ENCODE measurements at regions not wholly inside any gene's neighbourhood (a gene's known extent, or its start where the extent isn't known, plus 50 kb on each side); places are given as distances from the start of the nearest gene placed in this dataset.

GRCh38 chr12:88329833-88330232, 187.7 kb downstream of the TMTC3 start:
- no peaks in the 10 kb centered on the region for H3K36me3 ChIP-seq (ENCODE audit: control insufficient read depth in 4 of 4, insufficient read depth in 3 of 4, low read depth in 1 of 4, low read length in 3 of 4)
- H3K4me1 ChIP-seq (ENCODE audit: control insufficient read depth in 4 of 4, insufficient read depth in 4 of 4, low read length in 3 of 4): no peaks in the 10 kb centered on the region
- H3K9ac ChIP-seq (ENCODE audit: low read depth in 1 of 2, low read length in 2 of 2): no peak overlapping the region
- H3K27me3 ChIP-seq (ENCODE audit: control insufficient read depth in 4 of 4, insufficient read depth in 4 of 4, low read length in 3 of 4): peaks cover 0 to 3% (median 0%) of the 10 kb centered on the region in 4 donors
- H3K27ac ChIP-seq (ENCODE audit: low read depth in 1 of 2, low read length in 2 of 2): no peak overlapping the region
- H3K9me3 ChIP-seq (ENCODE audit: control insufficient read depth in 4 of 4, low read length in 3 of 4): no peaks in the 10 kb centered on the region
- DNase-seq (ENCODE audit: low spot score): no peak
- TF ChIP-seq TAF1 (conservative IDR thresholded peaks at IDR 0.05): no peak
- no peak overlapping the region for H3K4me3 ChIP-seq (ENCODE audit: low read depth in 1 of 3, low read length in 3 of 3)

DNA sequence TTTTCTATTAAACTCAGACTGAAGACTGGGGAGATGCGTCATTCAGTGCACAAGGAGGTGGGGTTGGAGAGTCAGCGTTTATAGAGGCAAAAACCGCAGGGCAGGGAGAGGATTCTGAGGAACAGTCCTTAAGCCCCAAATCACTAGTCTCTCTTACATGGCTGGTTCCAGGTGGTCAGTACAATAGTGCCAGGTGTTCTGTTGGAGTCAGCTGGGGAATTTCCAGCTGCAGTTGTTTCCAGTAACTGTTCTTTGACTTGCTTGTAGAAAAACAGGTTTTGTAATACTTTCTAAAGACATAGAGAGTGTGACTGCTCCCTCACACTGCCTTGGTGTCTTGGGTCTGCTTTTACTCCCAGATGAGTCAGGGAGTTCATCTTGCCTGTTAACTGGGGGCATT, 192.2 kb downstream of the TMTC3 start:
- Histone ChIP-seq H3K4me1 (ENCODE audit: control insufficient read depth in 4 of 4, insufficient read depth in 4 of 4, low read length in 3 of 4) (no peaks in the 10 kb centered on the region), H3K9me3 (ENCODE audit: control insufficient read depth in 4 of 4, low read length in 3 of 4) (no peaks in the 10 kb centered on the region), H3K27me3 (ENCODE audit: control insufficient read depth in 4 of 4, insufficient read depth in 4 of 4, low read length in 3 of 4) (peaks cover 0 to 3% (median 0%) of the 10 kb centered on the region in 4 donors), H3K4me3 (ENCODE audit: low read depth in 1 of 3, low read length in 3 of 3) (no peak overlapping the region), H3K9ac (ENCODE audit: low read depth in 1 of 2, low read length in 2 of 2) (no peak overlapping the region), H3K27ac (ENCODE audit: low read depth in 1 of 2, low read length in 2 of 2) (no peak overlapping the region), H3K36me3 (ENCODE audit: control insufficient read depth in 4 of 4, insufficient read depth in 3 of 4, low read depth in 1 of 4, low read length in 3 of 4) (no peaks in the 10 kb centered on the region)
- WGBS: 78% methylated on average over 3 of the region's 3 CpGs
- DNase-seq (ENCODE audit: low spot score): no peak
- no peak for TF ChIP-seq TAF1 (conservative IDR thresholded peaks at IDR 0.05)
- no peak for TF ChIP-seq YY1 (IDR thresholded peaks at IDR 0.05)
- TF ChIP-seq FOXA1 (IDR thresholded peaks at IDR 0.05): no peak
- no peak for TF ChIP-seq HNF4G (IDR thresholded peaks at IDR 0.05)
- TF ChIP-seq NR2F2 (IDR thresholded peaks at IDR 0.05): no peak
- TF ChIP-seq RXRA (IDR thresholded peaks at IDR 0.05): no peak
- no peak for TF ChIP-seq SP1 (IDR thresholded peaks at IDR 0.05)
- TF ChIP-seq, protein P1, sequence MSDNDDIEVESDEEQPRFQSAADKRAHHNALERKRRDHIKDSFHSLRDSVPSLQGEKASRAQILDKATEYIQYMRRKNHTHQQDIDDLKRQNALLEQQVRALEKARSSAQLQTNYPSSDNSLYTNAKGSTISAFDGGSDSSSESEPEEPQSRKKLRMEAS (IDR thresholded peaks at IDR 0.05): no peak
- no peak for TF ChIP-seq GABPA (IDR thresholded peaks at IDR 0.05 in 1 of 2, conservative IDR thresholded peaks at IDR 0.05 in 1 of 2)

DNA sequence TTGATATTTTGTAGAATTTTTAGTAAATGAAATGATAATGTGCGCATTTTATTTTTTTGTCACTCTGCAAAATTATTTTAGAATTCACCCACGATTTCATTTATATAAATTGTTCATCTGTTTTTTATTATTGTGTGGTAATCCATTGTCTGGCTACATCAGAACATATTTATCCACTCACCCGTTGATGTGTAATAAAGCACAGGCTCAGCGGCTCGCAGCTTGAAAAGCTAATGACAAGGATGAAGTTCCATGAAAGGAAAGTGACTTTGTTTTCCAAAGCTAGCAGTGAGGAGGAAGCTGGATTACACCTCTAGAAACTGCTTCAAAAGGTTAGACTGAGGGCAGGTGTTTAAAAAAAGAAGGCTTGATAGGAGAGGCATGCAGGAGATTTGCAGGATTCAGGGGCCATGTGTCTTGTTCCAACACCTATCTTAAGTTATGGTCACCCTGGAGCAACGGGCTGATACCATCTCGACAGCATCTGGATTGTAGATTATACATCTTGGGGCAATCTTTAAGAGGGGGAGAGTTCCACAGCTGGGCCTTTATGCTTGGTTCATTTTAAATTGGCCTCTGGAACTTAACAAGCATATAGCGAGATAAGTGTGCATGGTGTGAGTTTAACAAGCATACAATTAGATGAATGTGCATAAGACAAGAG, 194.1 kb downstream of the TMTC3 start:
- Histone ChIP-seq H3K27ac (ENCODE audit: low read depth in 1 of 2, low read length in 2 of 2) (no peak overlapping the region), H3K4me1 (ENCODE audit: control insufficient read depth in 4 of 4, insufficient read depth in 4 of 4, low read length in 3 of 4) (no peaks in the 10 kb centered on the region), H3K9ac (ENCODE audit: low read depth in 1 of 2, low read length in 2 of 2) (no peak overlapping the region), H3K36me3 (ENCODE audit: control insufficient read depth in 4 of 4, insufficient read depth in 3 of 4, low read depth in 1 of 4, low read length in 3 of 4) (no peaks in the 10 kb centered on the region), H3K4me3 (ENCODE audit: low read depth in 1 of 3, low read length in 3 of 3) (no peak overlapping the region), H3K9me3 (ENCODE audit: control insufficient read depth in 4 of 4, low read length in 3 of 4) (no peaks in the 10 kb centered on the region), H3K27me3 (ENCODE audit: control insufficient read depth in 4 of 4, insufficient read depth in 4 of 4, low read length in 3 of 4) (no peaks in the 10 kb centered on the region)
- WGBS: 78% methylated on average over 8 of the region's 8 CpGs
- DNase-seq (ENCODE audit: low spot score): no peak
- TF ChIP-seq GABPA (IDR thresholded peaks at IDR 0.05 in 1 of 2, conservative IDR thresholded peaks at IDR 0.05 in 1 of 2): no peak
- no peak for TF ChIP-seq RXRA (IDR thresholded peaks at IDR 0.05)
- no peak for TF ChIP-seq RAD21 (IDR thresholded peaks at IDR 0.05)
- TF ChIP-seq HNF4G (IDR thresholded peaks at IDR 0.05): no peak
- no peak for TF ChIP-seq FOXA2 (IDR thresholded peaks at IDR 0.05)

- Histone ChIP-seq H3K27me3 (ENCODE audit: control insufficient read depth in 4 of 4, insufficient read depth in 4 of 4, low read length in 3 of 4) (no peaks in the 10 kb centered on the region), H3K27ac (ENCODE audit: low read depth in 1 of 2, low read length in 2 of 2) (no peak overlapping the region), H3K36me3 (ENCODE audit: control insufficient read depth in 4 of 4, insufficient read depth in 3 of 4, low read depth in 1 of 4, low read length in 3 of 4) (no peaks in the 10 kb centered on the region), H3K9me3 (ENCODE audit: control insufficient read depth in 4 of 4, low read length in 3 of 4) (no peaks in the 10 kb centered on the region), H3K4me3 (ENCODE audit: low read depth in 1 of 3, low read length in 3 of 3) (no peak overlapping the region), H3K9ac (ENCODE audit: low read depth in 1 of 2, low read length in 2 of 2) (no peak overlapping the region), H3K4me1 (ENCODE audit: control insufficient read depth in 4 of 4, insufficient read depth in 4 of 4, low read length in 3 of 4) (no peaks in the 10 kb centered on the region)
- TF ChIP-seq SP1 (IDR thresholded peaks at IDR 0.05) (no peak), RXRA (IDR thresholded peaks at IDR 0.05) (no peak), FOXA2 (IDR thresholded peaks at IDR 0.05) (no peak), HNF4A (conservative IDR thresholded peaks at IDR 0.05) (no peak), JUND (IDR thresholded peaks at IDR 0.05) (no peak), FOXA1 (IDR thresholded peaks at IDR 0.05) (no peak), GABPA (IDR thresholded peaks at IDR 0.05 in 1 of 2, conservative IDR thresholded peaks at IDR 0.05 in 1 of 2) (no peak)
- TF ChIP-seq, protein P1 (IDR thresholded peaks at IDR 0.05): no peak
- TF ChIP-seq, protein P2, sequence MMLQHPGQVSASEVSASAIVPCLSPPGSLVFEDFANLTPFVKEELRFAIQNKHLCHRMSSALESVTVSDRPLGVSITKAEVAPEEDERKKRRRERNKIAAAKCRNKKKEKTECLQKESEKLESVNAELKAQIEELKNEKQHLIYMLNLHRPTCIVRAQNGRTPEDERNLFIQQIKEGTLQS (IDR thresholded peaks at IDR 0.05): no peak
- no peak for DNase-seq (ENCODE audit: low spot score)
- WGBS: 0% methylated on average over 1 of the region's 1 CpG
These were observed 196.4 kb downstream of the TMTC3 start for GRCh38 chr12:88338486-88338885.

All from liver (tissue), 7 donors.